Chondrocyte (in vitro differentiated cells): ENCODE measurements at regions not wholly inside any gene's neighbourhood (a gene's known extent, or its start where the extent isn't known, plus 50 kb on each side); places are given as distances from the start of the nearest gene placed in this dataset.

ENCODE experiments used
- DNase-seq: peaks from one replicate; pipeline ENCODE4 v3.0.0; 2021; ENCODE audit warnings: mixed read lengths, low spot score
- H3K27ac Mint-ChIP-seq: one replicate; pipeline ENCODE4 v1.8.0; 2021; ENCODE audit warnings: mild to moderate bottlenecking, moderate library complexity, mixed read lengths; ENCODE audit not compliant: unreplicated experiment
- H3K27me3 Mint-ChIP-seq: 2 replicates; pipeline ENCODE4 v1.8.0; 2021; ENCODE audit warnings: low read depth, mixed read lengths
- H3K36me3 Mint-ChIP-seq: 2 replicates; pipeline ENCODE4 v1.8.0; 2021; ENCODE audit warnings: low read depth, mixed read lengths
- H3K4me1 Mint-ChIP-seq: 2 replicates; pipeline ENCODE4 v1.8.0; 2021; ENCODE audit warnings: low read depth, mild to moderate bottlenecking, mixed read lengths
- H3K4me3 Mint-ChIP-seq: one replicate; pipeline ENCODE4 v1.8.0; 2021; ENCODE audit warnings: mild to moderate bottlenecking, moderate library complexity, mixed read lengths; ENCODE audit not compliant: unreplicated experiment
- H3K9me3 Mint-ChIP-seq: 2 replicates; pipeline ENCODE4 v1.8.0; 2021; ENCODE audit warnings: low read depth, mixed read lengths
- CTCF ChIP-seq: fragments of 200-600 bp; sonication (generic); IDR thresholded peaks from 2 replicates; pipeline ENCODE4 v1.5.0; 2021; ENCODE audit warnings: antibody characterized with exemption, mild to moderate bottlenecking, moderate library complexity

GRCh38 chr14:88990856-88991255 is 166.4 kb downstream of the TTC8 start:
- Mint-ChIP-seq H3K4me3 (no peak overlapping the region), H3K27me3 (peaks cover 2% of the 10 kb centered on the region), H3K4me1 (peaks cover 3% of the 10 kb centered on the region), H3K36me3 (no peaks in the 10 kb centered on the region), H3K27ac (no peak overlapping the region), H3K9me3 (peaks cover 9% of the 10 kb centered on the region)
- no peak for DNase-seq
- no peak for TF ChIP-seq CTCF

GRCh38 chr14:88992011-88992410 is 167.6 kb downstream of the TTC8 start:
- Mint-ChIP-seq H3K36me3 (no peaks in the 10 kb centered on the region), H3K4me1 (no peaks in the 10 kb centered on the region), H3K4me3 (no peak overlapping the region), H3K9me3 (peaks cover 9% of the 10 kb centered on the region), H3K27ac (no peak overlapping the region), H3K27me3 (peaks cover 2% of the 10 kb centered on the region)
- no peak for TF ChIP-seq CTCF
- no peak for DNase-seq

GRCh38 chr14:88993946-88994345 is 169.5 kb downstream of the TTC8 start:
- peaks cover 2% of the 10 kb centered on the region for H3K27me3 Mint-ChIP-seq
- H3K36me3 Mint-ChIP-seq: no peaks in the 10 kb centered on the region
- TF ChIP-seq CTCF: no peak
- H3K9me3 Mint-ChIP-seq: peaks cover 7% of the 10 kb centered on the region
- H3K27ac Mint-ChIP-seq: no peak overlapping the region
- no peaks in the 10 kb centered on the region for H3K4me1 Mint-ChIP-seq
- no peak for DNase-seq
- H3K4me3 Mint-ChIP-seq: no peak overlapping the region

GRCh38 chr14:88995437-88996198 is 171.2 kb downstream of the TTC8 start:
- TF ChIP-seq CTCF: no peak
- DNase-seq: no peak
- H3K27me3 Mint-ChIP-seq: peaks cover 2% of the 10 kb centered on the region

GRCh38 chr14:88998027-88998426 is 173.6 kb downstream of the TTC8 start:
- no peak for DNase-seq
- Mint-ChIP-seq H3K36me3 (no peaks in the 10 kb centered on the region), H3K4me1 (peaks cover 11% of the 10 kb centered on the region), H3K27me3 (no peaks in the 10 kb centered on the region), H3K27ac (no peak overlapping the region), H3K9me3 (peaks cover 4% of the 10 kb centered on the region), H3K4me3 (no peak overlapping the region)
- TF ChIP-seq CTCF: no peak

More at GRCh38 chr14:88995437-88996198, 171.2 kb downstream of the TTC8 start:
- no peaks in the 10 kb centered on the region for H3K36me3 Mint-ChIP-seq
- H3K4me3 Mint-ChIP-seq: no peak overlapping the region
- peaks cover 3% of the 10 kb centered on the region for H3K4me1 Mint-ChIP-seq
- H3K27ac Mint-ChIP-seq: no peak overlapping the region
- peaks cover 4% of the 10 kb centered on the region for H3K9me3 Mint-ChIP-seq
